Activated T-cell treated with anti-CD3 and anti-CD28 coated beads, Interleukin-2, amount 50 U/mL, for 24 hours (primary cell): ENCODE measurements at regions not wholly inside any gene's neighbourhood (a gene's known extent, or its start where the extent isn't known, plus 50 kb on each side); places are given as distances from the start of the nearest gene placed in this dataset.

Source experiments
- DNase-seq: peaks from one replicate; pipeline ENCODE4 v3.0.0-alpha.2; 2020
- H3K27ac Mint-ChIP-seq: 2 replicates; pipeline ENCODE4 v1.8.0; 2020; ENCODE audit warnings: mild to moderate bottlenecking, mixed read lengths
- H3K27me3 Mint-ChIP-seq: 2 replicates; pipeline ENCODE4 v1.8.0; 2020; ENCODE audit warnings: mixed read lengths
- H3K36me3 Mint-ChIP-seq: 2 replicates; pipeline ENCODE4 v1.8.0; 2020; ENCODE audit warnings: low read depth, mixed read lengths
- H3K4me1 Mint-ChIP-seq: 2 replicates; pipeline ENCODE4 v1.8.0; 2020; ENCODE audit warnings: low read depth, mixed read lengths
- H3K4me3 Mint-ChIP-seq: 2 replicates; pipeline ENCODE4 v1.8.0; 2020; ENCODE audit warnings: mild to moderate bottlenecking, moderate library complexity, mixed read lengths
- H3K9me3 Mint-ChIP-seq: 2 replicates; pipeline ENCODE4 v1.8.0; 2020; ENCODE audit warnings: mixed read lengths

- Mint-ChIP-seq H3K36me3 (no peaks in the 10 kb centered on the region), H3K4me3 (no peak overlapping the region), H3K4me1 (no peaks in the 10 kb centered on the region), H3K9me3 (peaks cover 6% of the 10 kb centered on the region), H3K27me3 (peaks cover 5% of the 10 kb centered on the region), H3K27ac (no peak overlapping the region)
- DNase-seq = no peak
Measured at GRCh38 chr7:4409946-4410345, 272.1 kb upstream of the FOXK1 start.

- Mint-ChIP-seq H3K4me3 (no peak overlapping the region), H3K36me3 (no peaks in the 10 kb centered on the region)
Measured at GRCh38 chr7:4416396-4417056, 265.6 kb upstream of the FOXK1 start.

GRCh38 chr7:4428526-4428925 is 253.6 kb upstream of the FOXK1 start:
- no peak for DNase-seq
- H3K4me3 Mint-ChIP-seq = no peak overlapping the region

More at GRCh38 chr7:4416396-4417056, 265.6 kb upstream of the FOXK1 start:
- Mint-ChIP-seq H3K9me3 (peaks cover 12% of the 10 kb centered on the region), H3K27me3 (peaks cover 3% of the 10 kb centered on the region), H3K4me1 (no peaks in the 10 kb centered on the region), H3K27ac (no peak overlapping the region)
- no peak for DNase-seq

GRCh38 chr7:4430227-4430626 is 251.9 kb upstream of the FOXK1 start:
- Mint-ChIP-seq H3K27me3 (peaks cover 17% of the 10 kb centered on the region), H3K4me3 (no peak overlapping the region), H3K9me3 (no peaks in the 10 kb centered on the region), H3K4me1 (no peaks in the 10 kb centered on the region), H3K36me3 (no peaks in the 10 kb centered on the region), H3K27ac (no peak overlapping the region)
- DNase-seq = no peak

More at GRCh38 chr7:4428526-4428925, 253.6 kb upstream of the FOXK1 start:
- Mint-ChIP-seq H3K4me1 (no peaks in the 10 kb centered on the region), H3K27ac (no peak overlapping the region), H3K27me3 (peaks cover 14% of the 10 kb centered on the region), H3K36me3 (no peaks in the 10 kb centered on the region), H3K9me3 (no peaks in the 10 kb centered on the region)

GRCh38 chr7:4434306-4434705 is 247.8 kb upstream of the FOXK1 start:
- H3K27ac Mint-ChIP-seq = no peak overlapping the region
- H3K9me3 Mint-ChIP-seq = no peaks in the 10 kb centered on the region
- peaks cover 30% of the 10 kb centered on the region for H3K27me3 Mint-ChIP-seq
- no peak for DNase-seq
- H3K36me3 Mint-ChIP-seq = no peaks in the 10 kb centered on the region
- no peak overlapping the region for H3K4me3 Mint-ChIP-seq
- H3K4me1 Mint-ChIP-seq = no peaks in the 10 kb centered on the region

- no peaks in the 10 kb centered on the region for H3K36me3 Mint-ChIP-seq
- no peak overlapping the region for H3K4me3 Mint-ChIP-seq
- no peaks in the 10 kb centered on the region for H3K4me1 Mint-ChIP-seq
- H3K9me3 Mint-ChIP-seq = no peaks in the 10 kb centered on the region
- no peak overlapping the region for H3K27ac Mint-ChIP-seq
- H3K27me3 Mint-ChIP-seq = peaks cover 30% of the 10 kb centered on the region
- no peak for DNase-seq
Measured at GRCh38 chr7:4436361-4436895, 245.7 kb upstream of the FOXK1 start.

GRCh38 chr7:4436936-4437335 is 245.2 kb upstream of the FOXK1 start:
- no peak for DNase-seq
- H3K4me3 Mint-ChIP-seq = no peak overlapping the region
- no peaks in the 10 kb centered on the region for H3K36me3 Mint-ChIP-seq
- peaks cover 30% of the 10 kb centered on the region for H3K27me3 Mint-ChIP-seq
- H3K9me3 Mint-ChIP-seq = no peaks in the 10 kb centered on the region
- no peak overlapping the region for H3K27ac Mint-ChIP-seq
- no peaks in the 10 kb centered on the region for H3K4me1 Mint-ChIP-seq

GRCh38 chr7:4437916-4438315 is 244.2 kb upstream of the FOXK1 start:
- Mint-ChIP-seq H3K36me3 (no peaks in the 10 kb centered on the region), H3K9me3 (no peaks in the 10 kb centered on the region), H3K4me3 (no peak overlapping the region), H3K4me1 (no peaks in the 10 kb centered on the region), H3K27ac (no peak overlapping the region), H3K27me3 (peaks cover 30% of the 10 kb centered on the region)
- DNase-seq = no peak

GRCh38 chr7:4438723-4439245 is 243.3 kb upstream of the FOXK1 start:
- no peak overlapping the region for H3K27ac Mint-ChIP-seq
- H3K9me3 Mint-ChIP-seq = no peaks in the 10 kb centered on the region
- no peak overlapping the region for H3K4me3 Mint-ChIP-seq
- no peak for DNase-seq
- peaks cover 30% of the 10 kb centered on the region for H3K27me3 Mint-ChIP-seq
- H3K36me3 Mint-ChIP-seq = no peaks in the 10 kb centered on the region
- H3K4me1 Mint-ChIP-seq = no peaks in the 10 kb centered on the region

GRCh38 chr7:4439444-4439843 is 242.7 kb upstream of the FOXK1 start:
- H3K27me3 Mint-ChIP-seq = peaks cover 27% of the 10 kb centered on the region
- no peak for DNase-seq
- H3K36me3 Mint-ChIP-seq = no peaks in the 10 kb centered on the region
- no peaks in the 10 kb centered on the region for H3K4me1 Mint-ChIP-seq
- no peaks in the 10 kb centered on the region for H3K9me3 Mint-ChIP-seq
- no peak overlapping the region for H3K4me3 Mint-ChIP-seq
- H3K27ac Mint-ChIP-seq = no peak overlapping the region

GRCh38 chr7:4444106-4444505 is 238.0 kb upstream of the FOXK1 start:
- Mint-ChIP-seq H3K4me3 (no peak overlapping the region), H3K4me1 (no peaks in the 10 kb centered on the region), H3K36me3 (no peaks in the 10 kb centered on the region), H3K27me3 (peaks cover 15% of the 10 kb centered on the region), H3K27ac (no peak overlapping the region), H3K9me3 (no peaks in the 10 kb centered on the region)
- DNase-seq = no peak

- Mint-ChIP-seq H3K4me3 (no peak overlapping the region), H3K27ac (no peak overlapping the region), H3K36me3 (no peaks in the 10 kb centered on the region), H3K9me3 (no peaks in the 10 kb centered on the region), H3K4me1 (no peaks in the 10 kb centered on the region), H3K27me3 (peaks cover 18% of the 10 kb centered on the region)
- DNase-seq = no peak
Measured at GRCh38 chr7:4445777-4446176, 236.3 kb upstream of the FOXK1 start.

GRCh38 chr7:4449263-4449662 is 232.8 kb upstream of the FOXK1 start:
- no peak for DNase-seq
- H3K36me3 Mint-ChIP-seq = no peaks in the 10 kb centered on the region
- H3K27me3 Mint-ChIP-seq = peaks cover 16% of the 10 kb centered on the region
- no peaks in the 10 kb centered on the region for H3K9me3 Mint-ChIP-seq
- no peak overlapping the region for H3K27ac Mint-ChIP-seq
- no peaks in the 10 kb centered on the region for H3K4me1 Mint-ChIP-seq
- H3K4me3 Mint-ChIP-seq = no peak overlapping the region

GRCh38 chr7:4450483-4450882 is 231.6 kb upstream of the FOXK1 start:
- Mint-ChIP-seq H3K4me1 (no peaks in the 10 kb centered on the region), H3K27me3 (peaks cover 16% of the 10 kb centered on the region), H3K27ac (no peak overlapping the region), H3K36me3 (no peaks in the 10 kb centered on the region), H3K4me3 (no peak overlapping the region), H3K9me3 (no peaks in the 10 kb centered on the region)
- no peak for DNase-seq

GRCh38 chr7:4460597-4460996 is 221.5 kb upstream of the FOXK1 start:
- Mint-ChIP-seq H3K36me3 (no peaks in the 10 kb centered on the region), H3K4me3 (no peak overlapping the region), H3K27ac (no peak overlapping the region), H3K9me3 (peaks cover 5% of the 10 kb centered on the region), H3K4me1 (no peaks in the 10 kb centered on the region), H3K27me3 (peaks cover 19% of the 10 kb centered on the region)
- no peak for DNase-seq
